Central memory CD8-positive, alpha-beta T cell (primary cell): ENCODE measurements at regions not wholly inside any gene's neighbourhood (a gene's known extent, or its start where the extent isn't known, plus 50 kb on each side); places are given as distances from the start of the nearest gene placed in this dataset.

Experiments used
- ATAC-seq: fragments of 150-1000 bp; cut with Tn5 transposase; replicated peaks from 2 replicates; pipeline ENCODE4 v1.10.0; 2022; ENCODE audit warnings: mild to moderate bottlenecking, moderate FRiP score, moderate number of reproducible peaks; ENCODE audit not compliant: poor library complexity, severe bottlenecking; ENCODE audit errors: extremely low read depth
- DNase-seq, 2 donors: peaks; one replicate each; pipeline ENCODE4 v3.0.0; 2021; ENCODE audit warnings: low spot score in 2 of 2
- H3K27ac Mint-ChIP-seq: one replicate; pipeline ENCODE4 v1.8.0; 2022; ENCODE audit warnings: low read depth, mild to moderate bottlenecking, moderate library complexity, mixed read lengths
- H3K27me3 Mint-ChIP-seq: one replicate; pipeline ENCODE4 v1.8.0; 2022; ENCODE audit warnings: mixed read lengths
- H3K36me3 Mint-ChIP-seq: one replicate; pipeline ENCODE4 v1.8.0; 2022; ENCODE audit warnings: mild to moderate bottlenecking, moderate library complexity, mixed read lengths; ENCODE audit not compliant: insufficient read depth
- H3K4me1 Mint-ChIP-seq: one replicate; pipeline ENCODE4 v1.8.0; 2022; ENCODE audit warnings: mixed read lengths
- H3K4me3 Mint-ChIP-seq: one replicate; pipeline ENCODE4 v1.8.0; 2022; ENCODE audit warnings: mild to moderate bottlenecking, moderate library complexity, mixed read lengths
- H3K9me3 Mint-ChIP-seq: one replicate; pipeline ENCODE4 v1.8.0; 2022; ENCODE audit warnings: mixed read lengths

DNA sequence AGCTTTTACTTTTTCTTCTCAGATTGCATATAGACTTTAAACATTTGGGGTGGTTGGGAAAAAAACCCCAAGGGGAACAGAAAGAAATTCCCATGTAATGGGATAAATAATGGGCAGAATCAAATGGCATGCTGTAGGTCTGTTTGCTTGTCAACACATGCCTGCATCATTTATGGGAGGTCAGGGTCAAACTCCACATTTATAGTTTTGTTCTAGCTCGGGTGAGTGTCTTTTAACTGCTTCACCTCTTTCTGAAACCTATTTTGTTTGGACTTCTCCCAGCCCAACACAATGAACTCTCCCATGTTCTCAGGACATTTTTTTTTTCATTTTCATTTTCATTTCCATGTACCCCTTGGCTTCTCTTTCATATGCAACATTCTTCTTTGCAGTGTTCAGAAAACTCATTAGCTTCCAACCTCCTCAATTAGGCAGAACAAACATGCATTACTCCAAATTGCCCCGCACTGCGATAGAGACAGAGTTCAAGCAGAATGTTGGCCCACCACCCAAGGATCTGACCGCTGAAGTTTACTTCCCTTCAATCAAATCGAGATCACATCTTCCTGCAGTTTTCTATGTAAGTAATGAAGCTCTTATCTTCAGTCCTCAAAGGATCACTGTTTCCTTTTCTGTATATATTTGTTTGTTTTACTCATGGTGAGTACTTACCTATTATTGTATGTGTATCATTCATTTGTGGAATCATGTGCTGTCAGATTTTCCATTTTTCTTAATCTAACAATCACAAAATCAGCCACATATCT is 354.6 kb downstream of the ZSWIM6 start:
- peaks cover 72% of the 10 kb centered on the region for H3K27me3 Mint-ChIP-seq
- H3K36me3 Mint-ChIP-seq, result no peaks in the 10 kb centered on the region
- no peak overlapping the region for H3K27ac Mint-ChIP-seq
- no peak for DNase-seq
- no peak for ATAC-seq
- no peaks in the 10 kb centered on the region for H3K9me3 Mint-ChIP-seq
- H3K4me1 Mint-ChIP-seq, result no peaks in the 10 kb centered on the region
- H3K4me3 Mint-ChIP-seq, result no peak overlapping the region

DNA sequence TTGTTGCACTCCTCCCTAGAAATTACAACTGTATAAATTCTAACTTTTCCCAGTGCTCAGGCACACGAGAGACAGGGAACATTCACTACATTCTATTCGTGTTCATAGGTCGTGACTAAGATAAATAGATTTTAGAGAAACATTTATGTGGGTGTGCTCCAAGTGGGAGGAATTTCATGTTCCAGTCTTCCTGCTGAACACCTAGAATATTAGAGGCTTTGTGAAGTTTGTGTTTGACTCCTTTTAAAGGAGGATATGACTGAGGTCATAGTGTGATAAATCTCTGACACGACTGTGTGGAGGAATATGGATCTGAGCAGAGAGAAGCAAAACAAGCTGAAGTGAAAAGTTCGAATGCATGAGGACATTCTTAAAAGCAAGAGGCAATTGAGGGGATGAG is 355.3 kb downstream of the ZSWIM6 start:
- Mint-ChIP-seq H3K4me3 (no peak overlapping the region), H3K27ac (no peak overlapping the region), H3K36me3 (no peaks in the 10 kb centered on the region), H3K27me3 (peaks cover 79% of the 10 kb centered on the region), H3K9me3 (no peaks in the 10 kb centered on the region), H3K4me1 (no peaks in the 10 kb centered on the region)
- DNase-seq (no peak), ATAC-seq (no peak)

DNA sequence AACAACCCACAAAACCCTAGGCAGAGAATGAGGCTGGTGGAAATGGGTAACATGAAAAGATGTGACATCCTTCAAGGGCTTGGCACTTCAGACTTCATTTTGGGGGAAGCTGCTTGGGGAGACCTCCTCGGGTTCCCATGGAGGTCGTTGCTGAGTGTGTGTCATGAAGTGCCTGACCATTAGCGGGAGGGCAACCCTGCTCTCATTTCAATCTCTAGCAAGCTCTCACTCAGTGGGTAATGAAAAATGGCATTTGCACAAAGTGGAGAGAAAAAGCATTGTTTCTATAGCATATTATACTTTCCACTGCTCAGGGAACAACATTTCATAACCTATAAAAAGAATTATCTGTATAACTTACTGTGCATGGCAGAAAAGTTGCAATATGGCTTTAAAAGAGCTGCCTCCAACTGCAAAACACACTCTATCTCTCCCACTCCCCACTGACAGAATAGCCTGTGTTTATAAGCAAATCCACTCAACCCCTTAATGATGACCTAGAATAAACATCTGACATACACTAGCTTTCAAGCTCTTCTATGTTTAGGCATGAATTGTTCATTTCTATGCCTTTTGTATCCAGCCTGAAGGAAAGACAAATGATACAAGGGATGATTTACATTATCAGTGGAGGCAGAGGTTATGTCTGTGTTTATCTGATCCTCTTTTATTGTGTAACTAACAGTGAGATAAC is 357.2 kb downstream of the ZSWIM6 start:
- no peak overlapping the region for H3K27ac Mint-ChIP-seq

DNA sequence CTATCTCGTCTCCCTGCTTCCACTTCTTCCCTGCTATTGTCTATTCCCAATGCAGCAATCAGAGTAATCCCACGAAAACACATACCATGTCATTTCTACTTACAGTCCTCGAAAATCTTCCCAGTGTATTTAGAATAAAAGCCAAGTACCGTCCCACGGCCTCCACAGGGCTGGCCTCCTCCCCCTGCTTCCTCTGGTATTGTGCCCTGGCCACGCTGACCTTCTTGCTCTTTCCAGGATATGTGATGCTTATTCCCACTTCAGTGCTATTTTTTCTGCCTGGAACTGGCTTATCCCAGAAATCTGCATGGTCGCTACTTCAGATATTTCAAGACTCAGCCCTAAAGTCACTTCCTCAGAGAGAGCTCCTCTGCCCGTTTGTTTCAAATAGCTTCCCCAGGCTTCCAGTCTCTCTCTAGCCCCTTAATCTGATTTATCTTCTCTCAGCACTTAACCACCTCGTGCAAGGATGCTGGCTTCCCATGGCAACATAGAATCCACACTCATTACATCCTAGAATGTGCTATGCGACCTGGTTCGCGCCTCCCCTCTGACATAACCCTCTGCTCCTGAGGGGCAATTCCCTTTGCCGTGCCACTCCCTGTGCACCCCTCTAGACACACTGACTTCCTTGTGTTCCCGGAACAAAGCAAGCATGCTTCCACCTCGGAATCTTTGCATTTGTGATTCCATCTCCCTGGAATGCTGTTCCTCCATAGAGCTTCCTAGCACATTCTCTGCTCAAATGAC is 365.9 kb downstream of the ZSWIM6 start:
- no peaks in the 10 kb centered on the region for H3K36me3 Mint-ChIP-seq
- no peak overlapping the region for H3K4me3 Mint-ChIP-seq
- no peak for DNase-seq
- no peaks in the 10 kb centered on the region for H3K4me1 Mint-ChIP-seq
- no peaks in the 10 kb centered on the region for H3K9me3 Mint-ChIP-seq
- H3K27ac Mint-ChIP-seq, result no peak overlapping the region
- peaks cover 16% of the 10 kb centered on the region for H3K27me3 Mint-ChIP-seq
- ATAC-seq, result no peak

More for the DNA sequence above, 357.2 kb downstream of the ZSWIM6 start:
- H3K36me3 Mint-ChIP-seq, result no peaks in the 10 kb centered on the region
- no peaks in the 10 kb centered on the region for H3K4me1 Mint-ChIP-seq
- no peak for DNase-seq
- ATAC-seq, result no peak
- no peak overlapping the region for H3K4me3 Mint-ChIP-seq
- H3K27me3 Mint-ChIP-seq, result peaks cover 79% of the 10 kb centered on the region
- no peaks in the 10 kb centered on the region for H3K9me3 Mint-ChIP-seq

DNA sequence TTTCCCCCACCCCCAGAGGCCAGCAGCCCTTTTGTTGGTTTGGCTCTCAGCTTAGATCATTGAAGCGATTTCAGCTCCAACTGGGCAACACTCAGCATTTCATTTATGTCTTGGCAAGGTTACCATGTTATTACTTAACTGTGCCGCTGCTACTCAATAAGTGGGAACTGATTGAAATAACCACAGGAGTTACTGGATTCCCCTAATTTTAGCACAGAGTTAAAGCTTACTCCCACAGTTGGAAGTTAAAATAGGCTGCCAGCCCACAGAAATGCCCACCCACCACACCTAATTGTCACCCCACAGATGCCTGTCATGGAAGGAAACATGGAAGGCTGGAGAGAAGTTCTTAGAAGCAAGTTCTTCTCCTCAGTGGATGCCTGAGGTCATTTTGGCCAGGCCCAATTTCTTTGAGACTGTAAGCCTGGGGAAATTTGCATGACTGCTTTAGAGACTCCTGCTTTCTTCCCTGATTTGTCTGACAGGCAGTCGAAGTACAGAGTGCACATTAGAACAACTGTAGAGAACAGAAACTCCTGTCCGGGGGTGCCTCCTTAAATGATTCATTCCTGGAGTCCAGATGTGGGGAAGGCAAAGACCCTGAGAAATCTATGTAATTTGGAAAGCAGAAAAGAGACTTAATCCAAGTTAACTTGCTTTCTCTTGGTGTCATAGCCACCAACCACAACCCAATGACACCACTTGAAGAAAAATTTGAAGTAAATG is 370.0 kb downstream of the ZSWIM6 start:
- peaks cover 42% of the 10 kb centered on the region for H3K27me3 Mint-ChIP-seq
- H3K9me3 Mint-ChIP-seq, result no peaks in the 10 kb centered on the region
- no peaks in the 10 kb centered on the region for H3K36me3 Mint-ChIP-seq
- ATAC-seq, result no peak
- no peak overlapping the region for H3K27ac Mint-ChIP-seq
- DNase-seq, result no peak
- H3K4me3 Mint-ChIP-seq, result no peak overlapping the region
- H3K4me1 Mint-ChIP-seq, result no peaks in the 10 kb centered on the region

DNA sequence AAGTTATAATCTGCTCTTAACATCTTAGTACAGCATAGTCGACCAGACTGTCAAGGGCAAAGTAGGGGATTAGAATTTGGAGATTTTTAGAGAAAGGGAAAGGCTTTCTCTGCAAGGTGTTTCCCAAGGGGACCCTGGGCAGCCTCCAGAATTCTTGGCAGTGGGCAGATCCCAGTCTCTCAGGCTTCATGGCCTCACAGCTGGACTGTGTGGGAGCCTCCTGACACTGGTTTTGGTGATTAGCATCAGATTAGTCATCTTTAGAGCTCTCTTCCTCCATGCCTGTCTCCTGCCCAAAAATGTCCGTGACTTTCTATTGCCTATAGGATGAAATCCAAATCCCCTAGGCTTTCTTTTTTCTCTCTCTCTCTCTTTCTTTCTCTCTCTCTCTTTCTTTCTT is 370.7 kb downstream of the ZSWIM6 start:
- DNase-seq (no peak), ATAC-seq (no peak)
- Mint-ChIP-seq H3K27ac (no peak overlapping the region), H3K4me3 (no peak overlapping the region), H3K9me3 (no peaks in the 10 kb centered on the region), H3K36me3 (no peaks in the 10 kb centered on the region), H3K4me1 (no peaks in the 10 kb centered on the region), H3K27me3 (peaks cover 45% of the 10 kb centered on the region)

DNA sequence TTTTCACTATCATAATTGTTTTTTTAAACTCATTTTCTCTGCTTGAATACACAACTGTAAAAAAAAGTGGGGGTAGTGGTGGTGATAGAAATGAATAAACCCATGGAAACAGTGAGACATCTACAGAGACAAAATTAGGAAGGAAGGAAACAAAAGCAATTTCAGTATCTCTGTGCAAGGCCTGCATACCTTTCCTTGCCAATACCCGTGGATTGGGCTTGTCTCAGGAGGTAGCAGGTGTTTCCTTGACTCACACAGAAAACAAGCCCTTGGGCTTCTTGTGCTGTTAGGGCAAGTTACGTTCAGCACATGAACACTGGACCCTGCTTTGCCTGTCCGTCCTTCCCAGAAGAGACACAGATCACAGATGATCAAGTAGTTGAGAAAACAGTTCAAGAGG is 372.2 kb downstream of the ZSWIM6 start:
- Mint-ChIP-seq H3K4me3 (no peak overlapping the region), H3K27ac (no peak overlapping the region), H3K4me1 (no peaks in the 10 kb centered on the region), H3K36me3 (no peaks in the 10 kb centered on the region), H3K9me3 (no peaks in the 10 kb centered on the region), H3K27me3 (peaks cover 59% of the 10 kb centered on the region)
- DNase-seq (no peak), ATAC-seq (no peak)

DNA sequence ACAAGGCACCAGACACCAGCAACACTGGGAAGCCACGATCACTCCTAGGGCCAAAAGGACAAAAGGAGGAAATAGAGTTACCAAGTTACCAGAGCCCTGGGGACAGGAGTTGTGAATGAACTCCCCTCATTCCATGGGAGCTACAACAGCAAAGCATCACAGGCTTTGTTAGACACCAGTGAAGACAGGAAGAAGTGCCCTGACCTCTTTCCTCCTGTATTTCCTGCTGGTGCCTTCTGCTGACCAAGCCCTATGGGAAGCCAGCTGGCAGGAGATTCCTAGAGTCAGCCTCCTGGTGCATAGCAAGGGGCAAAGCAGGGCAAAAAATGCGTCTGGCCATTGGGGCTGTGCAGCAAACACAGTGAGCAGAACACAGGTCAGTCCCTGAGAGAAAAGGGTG is 374.7 kb downstream of the ZSWIM6 start:
- peaks cover 5% of the 10 kb centered on the region for H3K9me3 Mint-ChIP-seq

DNA sequence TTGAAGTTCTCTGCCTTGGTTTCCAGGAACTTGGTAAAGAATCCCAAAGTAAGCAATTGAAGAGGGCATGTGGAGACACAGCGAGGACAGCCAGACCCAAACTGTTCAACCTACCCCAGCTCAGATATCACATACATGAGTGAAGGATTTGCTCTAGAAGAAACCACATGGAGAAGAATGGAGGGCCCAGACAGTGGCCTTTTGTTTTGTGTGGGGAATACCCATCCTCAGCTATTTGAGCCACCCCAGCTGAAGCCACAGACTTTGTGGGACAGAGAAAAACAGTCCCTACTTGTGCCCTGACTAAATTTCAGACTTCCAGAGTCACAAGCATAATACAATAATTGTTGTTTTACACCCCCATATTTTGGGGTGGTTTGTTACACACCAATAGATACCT is 387.1 kb downstream of the ZSWIM6 start:
- ATAC-seq, result no peak
- Mint-ChIP-seq H3K4me3 (no peak overlapping the region), H3K36me3 (no peaks in the 10 kb centered on the region), H3K4me1 (no peaks in the 10 kb centered on the region), H3K27ac (no peak overlapping the region), H3K27me3 (peaks cover 43% of the 10 kb centered on the region), H3K9me3 (peaks cover 9% of the 10 kb centered on the region)
- DNase-seq, result no peak

More for the DNA sequence above, 374.7 kb downstream of the ZSWIM6 start:
- Mint-ChIP-seq H3K36me3 (no peaks in the 10 kb centered on the region), H3K4me3 (no peak overlapping the region), H3K27me3 (peaks cover 49% of the 10 kb centered on the region), H3K4me1 (no peaks in the 10 kb centered on the region), H3K27ac (no peak overlapping the region)
- ATAC-seq (no peak), DNase-seq (no peak)

DNA sequence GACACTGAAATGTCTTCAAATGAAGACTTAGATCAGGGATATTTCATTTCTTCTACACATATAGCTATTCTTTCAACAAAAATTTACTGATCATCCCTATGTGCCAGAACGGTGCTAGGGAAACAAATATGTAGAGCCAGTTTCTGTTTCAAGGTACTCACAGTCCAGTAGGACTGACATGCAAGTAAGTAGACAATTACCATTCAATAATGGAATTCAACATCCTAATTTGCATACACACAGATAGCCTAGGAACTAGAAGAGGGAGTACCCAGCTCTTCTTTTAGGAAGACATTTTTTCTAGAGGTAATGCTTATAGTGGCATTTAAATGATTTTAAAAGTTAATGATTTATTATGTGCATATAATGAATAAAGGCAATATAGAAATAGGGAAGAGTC is 388.8 kb downstream of the ZSWIM6 start:
- peaks cover 48% of the 10 kb centered on the region for H3K27me3 Mint-ChIP-seq
- no peak for ATAC-seq
- no peak overlapping the region for H3K27ac Mint-ChIP-seq
- H3K4me1 Mint-ChIP-seq, result no peaks in the 10 kb centered on the region
- no peaks in the 10 kb centered on the region for H3K36me3 Mint-ChIP-seq
- DNase-seq, result no peak
- H3K9me3 Mint-ChIP-seq, result peaks cover 9% of the 10 kb centered on the region
- no peak overlapping the region for H3K4me3 Mint-ChIP-seq

DNA sequence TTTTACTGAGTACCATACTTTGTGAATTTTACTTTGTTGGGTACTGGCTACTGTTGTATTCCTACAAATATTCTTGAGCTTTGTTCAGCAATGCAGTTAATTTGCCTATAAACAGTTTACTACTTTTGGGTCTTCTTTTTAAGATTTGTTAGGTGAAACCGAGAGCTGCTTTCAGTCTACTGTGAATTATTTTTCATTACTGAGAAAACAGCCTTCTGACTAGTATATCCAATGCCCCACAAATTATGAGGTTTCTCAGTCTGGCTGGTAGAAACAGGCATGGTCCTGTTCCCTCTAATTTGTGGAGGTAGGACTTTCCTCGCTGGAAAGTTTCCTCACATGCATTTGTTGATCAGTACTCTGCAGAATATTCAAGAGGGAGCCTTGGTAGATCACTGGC is 392.0 kb downstream of the ZSWIM6 start:
- Mint-ChIP-seq H3K36me3 (no peaks in the 10 kb centered on the region), H3K27me3 (peaks cover 29% of the 10 kb centered on the region), H3K27ac (no peak overlapping the region), H3K4me3 (no peak overlapping the region), H3K9me3 (peaks cover 9% of the 10 kb centered on the region), H3K4me1 (no peaks in the 10 kb centered on the region)
- DNase-seq (no peak), ATAC-seq (no peak)

DNA sequence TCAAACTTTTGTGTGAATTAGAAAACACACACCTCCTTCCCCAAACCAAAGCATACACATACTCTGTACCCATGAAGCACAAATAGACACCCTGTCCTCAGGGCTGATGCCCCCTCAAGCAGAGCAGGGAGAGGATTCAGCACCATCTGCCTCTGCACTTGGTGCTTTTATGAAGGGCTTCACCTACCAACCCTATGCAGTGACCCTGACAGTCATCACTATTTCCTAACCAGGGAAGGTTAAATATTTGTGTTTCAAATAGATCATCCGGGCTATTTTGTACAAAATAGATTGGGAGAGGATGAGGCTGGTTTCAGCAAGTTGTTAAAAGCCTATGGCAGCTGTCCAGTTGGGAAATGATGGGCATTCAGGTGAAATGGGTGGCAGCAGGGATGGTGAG is 396.2 kb downstream of the ZSWIM6 start:
- no peak overlapping the region for H3K27ac Mint-ChIP-seq
- no peak overlapping the region for H3K4me3 Mint-ChIP-seq
- no peaks in the 10 kb centered on the region for H3K36me3 Mint-ChIP-seq
- DNase-seq, result no peak
- no peak for ATAC-seq
- peaks cover 52% of the 10 kb centered on the region for H3K27me3 Mint-ChIP-seq
- H3K4me1 Mint-ChIP-seq, result no peaks in the 10 kb centered on the region
- H3K9me3 Mint-ChIP-seq, result no peaks in the 10 kb centered on the region
